Keratinocyte (primary cell): ENCODE measurements at regions not wholly inside any gene's neighbourhood (a gene's known extent, or its start where the extent isn't known, plus 50 kb on each side); places are given as distances from the start of the nearest gene placed in this dataset.

ENCODE experiments used
- DNase-seq: peaks from one replicate; pipeline ENCODE4 v3.0.0-alpha.2; 2011; ENCODE audit warnings: low read depth, missing footprints, low spot score
- FAIRE-seq: peaks from 2 replicates; lab custom pipeline; 2011; peaks lifted over from hg19 to GRCh38; lab: Jason Lieb, UNC
- H2AFZ ChIP-seq: 2 replicates; pipeline ENCODE4 v1.6.0; 2012; ENCODE audit warnings: low read length, control low read depth, inconsistent platforms; ENCODE audit not compliant: control insufficient read depth
- H3K27ac ChIP-seq: 2 replicates; pipeline ENCODE4 v1.5.1; 2011; ENCODE audit warnings: low read length; ENCODE audit not compliant: control insufficient read depth, insufficient read depth
- H3K27me3 ChIP-seq: 3 replicates; pipeline ENCODE4 v1.6.0; 2011; ENCODE audit warnings: low read length; ENCODE audit not compliant: control insufficient read depth, insufficient read depth; ENCODE audit errors: extremely low read depth
- H3K36me3 ChIP-seq, 2 experiments: 2 replicates in 1 of 2; 3 replicates in 1 of 2; pipeline ENCODE4 v1.5.1; 2011; ENCODE audit warnings: low read length in 2 of 2, mild to moderate bottlenecking in 1 of 2; ENCODE audit not compliant: control insufficient read depth in 2 of 2, insufficient read depth in 2 of 2; ENCODE audit errors: extremely low read depth in 1 of 2
- H3K4me1 ChIP-seq: 3 replicates; pipeline ENCODE4 v1.5.1; 2011; ENCODE audit warnings: low read length; ENCODE audit not compliant: control insufficient read depth, insufficient read depth; ENCODE audit errors: extremely low read depth
- H3K4me2 ChIP-seq: 3 replicates; pipeline ENCODE4 v1.6.0; 2011; ENCODE audit warnings: low read depth, low read length; ENCODE audit not compliant: control insufficient read depth, insufficient read depth; ENCODE audit errors: extremely low read depth
- H3K4me3 ChIP-seq, 3 experiments: fragments of 200-600 bp in 1 of 3; sonication (generic) in 1 of 3; 2 replicates in 2 of 3; 3 replicates in 1 of 3; pipeline ENCODE4 v1.5.1; 2011 to 2016; ENCODE audit warnings: low read length in 3 of 3, mild to moderate bottlenecking in 3 of 3, control low read depth in 2 of 3, inconsistent platforms in 1 of 3, low read depth in 1 of 3, mixed read lengths in 1 of 3, mixed run types in 1 of 3, moderate library complexity in 1 of 3; ENCODE audit not compliant: control insufficient read depth in 2 of 3, insufficient read depth in 2 of 3; ENCODE audit errors: extremely low read depth in 1 of 3
- H3K79me2 ChIP-seq: 2 replicates; pipeline ENCODE4 v1.6.0; 2012; ENCODE audit warnings: low read length; ENCODE audit not compliant: control insufficient read depth, insufficient read depth
- H3K9ac ChIP-seq: 3 replicates; pipeline ENCODE4 v1.6.0; 2011; ENCODE audit warnings: low read length; ENCODE audit not compliant: control insufficient read depth, insufficient read depth; ENCODE audit errors: extremely low read depth
- H3K9me1 ChIP-seq: 3 replicates; pipeline ENCODE4 v1.6.0; 2011; ENCODE audit warnings: low read length; ENCODE audit not compliant: control insufficient read depth, insufficient read depth; ENCODE audit errors: extremely low read depth
- H3K9me3 ChIP-seq: 2 replicates; pipeline ENCODE4 v1.5.1; 2012; ENCODE audit warnings: low read depth, low read length; ENCODE audit not compliant: control insufficient read depth
- H4K20me1 ChIP-seq: 3 replicates; pipeline ENCODE4 v1.6.0; 2011; ENCODE audit warnings: low read length; ENCODE audit not compliant: control insufficient read depth, insufficient read depth; ENCODE audit errors: extremely low read depth
- CTCF ChIP-seq, 3 experiments: IDR thresholded peaks in 1 of 3; conservative IDR thresholded peaks in 1 of 3; optimal IDR thresholded peaks in 1 of 3; 2 replicates in 2 of 3; 3 replicates in 1 of 3; pipeline versions ENCODE3 to v1.5.1; 2011; ENCODE audit warnings: low read length in 3 of 3, mild to moderate bottlenecking in 3 of 3, moderate library complexity in 2 of 3, control low read depth in 1 of 3, inconsistent platforms in 1 of 3; ENCODE audit not compliant: insufficient read depth in 2 of 3; ENCODE audit errors: extremely low read depth in 1 of 3
- EZH2 ChIP-seq: IDR thresholded peaks from one replicate; pipeline ENCODE4 v1.6.1; 2012; ENCODE audit warnings: inconsistent platforms, mild to moderate bottlenecking, low read length, moderate library complexity
- dilution Hi-C: fragments of 300-500 bp; cut with MboI; formaldehyde crosslinking; loops from one replicate; pipeline ENCODE4 v1.7.0; 2020; ENCODE audit warnings: low sequenced_read_pairs; ENCODE audit not compliant: extremely low pct_ligation_motif_present

GRCh38 chr18:56009411-56009810 is 421.4 kb upstream of the TCF4 start:
- Histone ChIP-seq H3K36me3 (no peaks in the 10 kb centered on the region), H3K4me1 (peaks cover 5% of the 10 kb centered on the region), H3K79me2 (no peaks in the 10 kb centered on the region), H3K9me3 (no peaks in the 10 kb centered on the region), H3K27me3 (no peaks in the 10 kb centered on the region), H2AFZ (no peak overlapping the region), H3K9ac (no peak overlapping the region), H3K4me2 (no peak overlapping the region), H3K27ac (no peak overlapping the region), H3K4me3 (no peak overlapping the region), H4K20me1 (no peaks in the 10 kb centered on the region), H3K9me1 (no peaks in the 10 kb centered on the region)
- dilution Hi-C loops, result no loop called here
- TF ChIP-seq EZH2 (no peak), CTCF (optimal IDR thresholded peaks at IDR 0.05 in 1 of 3, IDR thresholded peaks at IDR 0.05 in 1 of 3, conservative IDR thresholded peaks at IDR 0.05 in 1 of 3; ENCODE audit: extremely low read depth in 1 of 3, insufficient read depth in 2 of 3, low read length in 3 of 3) (no peak)
- peak; percentile 67 for FAIRE-seq
- DNase-seq, result no peak

GRCh38 chr18:56003720-56004088 is 415.7 kb upstream of the TCF4 start:
- H3K79me2 ChIP-seq, result no peaks in the 10 kb centered on the region
- H3K9ac ChIP-seq, result no peak overlapping the region
- TF ChIP-seq CTCF (optimal IDR thresholded peaks at IDR 0.05 in 1 of 3, IDR thresholded peaks at IDR 0.05 in 1 of 3, conservative IDR thresholded peaks at IDR 0.05 in 1 of 3; ENCODE audit: extremely low read depth in 1 of 3, insufficient read depth in 2 of 3, low read length in 3 of 3), result no peak
- TF ChIP-seq EZH2, result no peak
- no peak overlapping the region for H3K4me2 ChIP-seq
- no peaks in the 10 kb centered on the region for H3K36me3 ChIP-seq
- DNase-seq, result no peak
- H3K27me3 ChIP-seq, result no peaks in the 10 kb centered on the region
- H3K9me3 ChIP-seq, result no peaks in the 10 kb centered on the region
- H3K9me1 ChIP-seq, result no peaks in the 10 kb centered on the region
- H3K4me1 ChIP-seq, result no peaks in the 10 kb centered on the region
- dilution Hi-C loops, result no loop called here
- no peak for FAIRE-seq
- H3K4me3 ChIP-seq, result no peak overlapping the region
- no peak overlapping the region for H3K27ac ChIP-seq
- H2AFZ ChIP-seq, result no peak overlapping the region
- H4K20me1 ChIP-seq, result no peaks in the 10 kb centered on the region
